NCI-H1105 (cell line): ENCODE measurements at regions not wholly inside any gene's neighbourhood (a gene's known extent, or its start where the extent isn't known, plus 50 kb on each side); places are given as distances from the start of the nearest gene placed in this dataset.
"Not testable (repeated sequence)": the region's sequence is repeated elsewhere in the genome, so short reads cannot be mapped to it uniquely, and the experiment has no call there.

ENCODE experiments used
- DNase-seq: peaks from one replicate; lab custom pipeline; 2025; lab: John Stamatoyannopoulos, UW

DNA sequence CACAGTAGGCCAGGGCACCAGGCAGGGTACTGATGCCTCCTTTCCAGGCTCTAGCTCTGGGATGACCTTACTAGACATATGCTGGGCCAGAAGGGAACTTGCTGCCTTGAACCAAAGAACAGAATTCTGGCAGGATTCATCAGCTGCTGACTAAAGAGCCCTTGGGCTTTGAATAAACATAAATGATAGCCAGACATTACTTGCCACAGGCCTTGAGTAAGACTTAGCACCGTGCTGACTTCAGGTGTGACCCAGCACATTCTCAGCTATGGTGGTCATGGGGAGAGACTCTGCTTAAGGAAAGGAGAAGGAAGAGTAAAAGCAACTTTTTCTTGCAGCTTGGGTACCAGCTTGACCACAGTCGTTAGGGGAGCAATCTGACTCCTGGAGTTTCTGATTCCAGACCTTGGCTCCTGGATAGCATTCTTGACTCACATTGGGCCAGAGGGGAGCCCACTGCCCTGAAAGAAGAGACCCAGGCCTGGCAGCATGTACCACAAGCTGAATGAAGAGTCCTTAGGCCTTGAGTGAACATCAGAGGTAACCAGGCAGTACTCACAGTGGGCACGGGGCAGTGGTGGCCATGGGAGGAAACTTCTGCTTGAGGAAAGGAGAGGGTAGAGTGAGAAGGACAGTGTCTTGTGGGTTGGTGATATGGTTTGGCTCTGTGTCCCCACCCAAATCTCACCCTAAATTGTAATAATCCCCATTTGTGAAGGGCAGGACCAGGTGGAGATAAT lies 926.1 kb upstream of the SORCS1 start:
- no peak for DNase-seq

DNA sequence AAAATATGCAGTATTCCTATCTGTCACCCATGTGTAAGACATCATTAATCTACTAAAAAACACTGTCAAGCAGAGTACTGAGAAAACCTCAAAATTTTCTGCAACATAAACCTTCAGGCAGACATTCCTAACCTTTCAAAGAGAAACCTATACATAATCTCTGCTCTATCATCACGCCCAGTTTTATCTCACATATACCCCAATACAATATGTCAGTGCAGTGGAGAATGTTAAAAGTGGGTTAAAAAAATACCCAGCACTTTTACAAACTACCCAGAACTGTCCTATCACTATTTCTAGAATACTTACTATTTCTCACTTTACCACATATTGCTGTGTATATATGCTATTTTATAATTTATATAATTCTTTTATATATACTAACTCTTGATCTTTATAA lies 922.0 kb upstream of the SORCS1 start:
- no peak for DNase-seq

GRCh38 chr10:108082596-108082995 lies 918.1 kb upstream of the SORCS1 start:
- DNase-seq, result no peak

GRCh38 chr10:108078263-108078662 lies 913.8 kb upstream of the SORCS1 start:
- DNase-seq, result no peak

- no peak for DNase-seq
These were observed 908.0 kb upstream of the SORCS1 start for GRCh38 chr10:108072466-108072865.

- no peak for DNase-seq
These were observed 906.3 kb upstream of the SORCS1 start for GRCh38 chr10:108070789-108071188.

- DNase-seq, result no peak
These were observed 904.6 kb upstream of the SORCS1 start for GRCh38 chr10:108069096-108069495.

- no peak for DNase-seq
These were observed 900.3 kb upstream of the SORCS1 start for GRCh38 chr10:108064746-108065260.

DNA sequence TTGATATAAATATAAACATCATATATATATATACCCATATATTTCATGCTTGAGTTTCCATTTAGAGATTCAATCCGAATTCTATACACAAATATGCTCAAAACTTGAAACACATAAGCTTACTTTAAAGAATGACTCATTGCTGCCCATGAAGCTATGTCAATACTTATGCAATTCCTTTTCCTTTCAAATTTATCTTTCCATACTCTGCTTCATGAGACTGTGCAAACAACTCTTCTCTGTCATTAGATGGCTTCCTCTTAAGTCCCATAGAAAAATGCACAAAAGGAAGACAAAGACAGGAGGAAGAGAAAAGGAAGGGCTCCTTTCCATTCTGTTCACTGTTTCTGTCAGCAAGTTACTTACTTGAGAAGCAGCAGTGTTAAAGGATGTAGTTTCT lies 895.7 kb upstream of the SORCS1 start:
- no peak for DNase-seq

DNA sequence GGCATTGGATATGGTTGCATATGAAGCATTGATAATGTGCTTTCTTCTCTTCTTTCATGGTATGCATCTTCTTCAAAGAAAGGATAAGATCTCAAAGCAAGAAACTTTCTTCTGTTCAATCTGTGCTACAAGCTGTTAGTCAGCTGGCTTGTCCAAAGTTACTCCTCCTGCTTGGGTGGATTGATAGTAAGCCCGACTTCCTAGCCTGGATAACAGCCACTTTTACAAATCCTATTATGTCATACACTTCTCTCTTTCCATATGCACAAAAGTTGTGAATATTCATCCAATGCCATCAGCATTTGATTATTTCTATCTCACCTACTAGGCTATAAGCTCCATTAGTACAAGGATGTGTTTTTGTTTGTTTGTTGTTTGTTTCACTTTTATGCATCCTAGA lies 891.0 kb upstream of the SORCS1 start:
- no peak for DNase-seq

DNA sequence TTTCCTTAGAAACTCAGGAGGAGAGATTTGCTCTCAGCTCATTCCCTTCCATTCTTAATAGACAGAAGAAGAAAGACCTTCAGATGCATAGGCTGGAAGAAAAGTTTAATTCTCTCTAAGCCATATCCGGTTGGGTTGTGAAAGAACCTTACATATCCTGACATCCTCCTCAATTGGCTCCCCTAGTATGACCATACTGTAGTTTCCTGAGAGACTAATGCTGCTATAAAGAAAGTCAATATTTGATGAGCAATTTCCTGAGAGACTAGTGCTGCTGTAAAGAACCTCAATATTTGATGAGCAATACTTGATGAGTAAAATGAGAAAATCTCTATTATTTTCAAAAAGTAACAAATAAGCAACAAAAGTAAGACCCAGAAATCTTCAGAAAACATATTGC lies 888.5 kb upstream of the SORCS1 start:
- no peak for DNase-seq

GRCh38 chr10:108051218-108051617 lies 886.7 kb upstream of the SORCS1 start:
- DNase-seq, result no peak

DNA sequence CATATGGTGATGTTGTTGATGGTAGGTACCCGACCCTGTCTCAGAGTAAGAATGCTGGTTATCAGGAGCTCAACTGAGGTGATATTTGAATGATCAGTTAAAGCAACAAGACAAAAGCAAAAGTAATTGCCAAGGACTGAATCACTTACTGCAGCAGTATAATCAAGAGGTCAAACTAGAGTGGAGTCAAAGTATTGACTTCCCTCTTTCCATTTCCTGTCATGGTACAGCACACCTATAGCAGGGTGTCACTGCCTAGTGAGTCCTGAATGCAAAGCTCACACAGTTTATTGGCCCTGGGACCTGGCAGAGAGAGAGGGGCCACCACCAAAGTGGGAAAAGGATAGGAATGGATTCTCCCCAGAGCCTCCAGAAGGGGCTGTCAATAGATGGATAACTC lies 886.1 kb upstream of the SORCS1 start:
- DNase-seq, result no peak

- DNase-seq, result no peak
These were observed 885.2 kb upstream of the SORCS1 start for GRCh38 chr10:108049668-108050067.

GRCh38 chr10:108048898-108049297 lies 884.4 kb upstream of the SORCS1 start:
- no peak for DNase-seq

GRCh38 chr10:108039821-108040584 lies 875.5 kb upstream of the SORCS1 start:
- DNase-seq, result no peak

- no peak for DNase-seq
These were observed 872.6 kb upstream of the SORCS1 start for GRCh38 chr10:108037061-108037460.

- no peak for DNase-seq
These were observed 871.8 kb upstream of the SORCS1 start for GRCh38 chr10:108036265-108036664.

GRCh38 chr10:108034829-108035228 lies 870.3 kb upstream of the SORCS1 start:
- DNase-seq, result no peak

GRCh38 chr10:108033518-108033917 lies 869.0 kb upstream of the SORCS1 start:
- not testable (repeated sequence) for DNase-seq

- no peak for DNase-seq
These were observed 867.0 kb upstream of the SORCS1 start for GRCh38 chr10:108031505-108031904.

DNA sequence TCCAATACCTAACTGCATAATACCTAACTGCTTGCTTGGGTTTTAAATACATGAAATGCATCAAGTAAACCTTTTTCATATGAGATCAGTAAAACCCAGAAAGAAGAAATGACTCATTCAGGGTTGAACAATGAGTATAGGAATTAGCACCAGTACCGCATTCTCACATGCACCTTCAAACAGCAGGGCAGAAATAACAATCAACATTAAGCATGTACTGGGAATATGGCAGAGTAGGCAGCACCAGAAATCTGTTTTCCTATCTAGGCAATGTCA lies 850.3 kb upstream of the SORCS1 start:
- no peak for DNase-seq

- no peak for DNase-seq
These were observed 849.8 kb upstream of the SORCS1 start for GRCh38 chr10:108014145-108014901.
